OCI-LY3 (cell line): ENCODE measurements at regions not wholly inside any gene's neighbourhood (a gene's known extent, or its start where the extent isn't known, plus 50 kb on each side); places are given as distances from the start of the nearest gene placed in this dataset.
"Not testable (repeated sequence)": the region's sequence is repeated elsewhere in the genome, so short reads cannot be mapped to it uniquely, and the experiment has no call there.

Experiments used
- CTCF ChIP-seq: fragments of 200-600, 300-600 bp; sonication (generic); IDR thresholded peaks from 2 replicates; pipeline ENCODE4 v1.5.1; 2014; ENCODE audit warnings: antibody characterized with exemption, low read length, low read depth
- EZH2phosphoT487 ChIP-seq: fragments of 200-600 bp; shearing (Covaris generic); IDR thresholded peaks from 2 replicates; pipeline ENCODE4 v1.6.1; 2018; ENCODE audit warnings: antibody characterized with exemption, mixed run types, low read depth

- not testable (repeated sequence) for TF ChIP-seq CTCF, EZH2phosphoT487
Measured at GRCh38 chr10:2024750-2025149, 287.4 kb upstream of the ADARB2 start.
